ENCODE measurements at regions not wholly inside any gene's neighbourhood (a gene's known extent, or its start where the extent isn't known, plus 50 kb on each side); places are given as distances from the start of the nearest gene placed in this dataset.

GRCh38 chr6:40654828-40655227 is 67.7 kb upstream of the LRFN2 start:
- no peak for DNase-seq (ENCODE audit: low read depth in 2 of 2)
- no peak overlapping the region for H3K4me3 ChIP-seq (replicated peaks in 1 of 2; ENCODE audit: low read depth in 2 of 2, low read length in 2 of 2)
- TF ChIP-seq, protein P1, sequence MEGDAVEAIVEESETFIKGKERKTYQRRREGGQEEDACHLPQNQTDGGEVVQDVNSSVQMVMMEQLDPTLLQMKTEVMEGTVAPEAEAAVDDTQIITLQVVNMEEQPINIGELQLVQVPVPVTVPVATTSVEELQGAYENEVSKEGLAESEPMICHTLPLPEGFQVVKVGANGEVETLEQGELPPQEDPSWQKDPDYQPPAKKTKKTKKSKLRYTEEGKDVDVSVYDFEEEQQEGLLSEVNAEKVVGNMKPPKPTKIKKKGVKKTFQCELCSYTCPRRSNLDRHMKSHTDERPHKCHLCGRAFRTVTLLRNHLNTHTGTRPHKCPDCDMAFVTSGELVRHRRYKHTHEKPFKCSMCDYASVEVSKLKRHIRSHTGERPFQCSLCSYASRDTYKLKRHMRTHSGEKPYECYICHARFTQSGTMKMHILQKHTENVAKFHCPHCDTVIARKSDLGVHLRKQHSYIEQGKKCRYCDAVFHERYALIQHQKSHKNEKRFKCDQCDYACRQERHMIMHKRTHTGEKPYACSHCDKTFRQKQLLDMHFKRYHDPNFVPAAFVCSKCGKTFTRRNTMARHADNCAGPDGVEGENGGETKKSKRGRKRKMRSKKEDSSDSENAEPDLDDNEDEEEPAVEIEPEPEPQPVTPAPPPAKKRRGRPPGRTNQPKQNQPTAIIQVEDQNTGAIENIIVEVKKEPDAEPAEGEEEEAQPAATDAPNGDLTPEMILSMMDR (IDR thresholded peaks at IDR 0.05; ENCODE audit: low read depth, low read length), result no peak

DNA sequence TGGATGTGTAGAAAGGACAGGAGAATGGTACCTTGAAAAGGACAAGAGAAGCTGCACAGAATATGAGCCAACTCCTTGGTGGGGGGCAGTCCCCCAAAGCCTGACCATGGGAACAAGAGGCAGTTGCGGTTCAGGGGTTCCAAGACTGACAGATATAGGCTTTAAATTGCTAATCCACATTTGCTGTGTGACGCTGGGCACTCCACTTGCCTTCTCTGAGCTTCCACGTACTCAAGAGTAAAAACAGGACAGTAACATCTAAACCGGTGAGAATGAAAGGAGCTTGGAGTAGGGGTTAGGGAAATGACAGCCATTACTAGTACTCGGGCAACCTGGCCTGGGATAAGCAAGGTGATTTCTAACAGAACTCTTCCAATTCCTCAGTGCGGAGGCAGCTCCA is 57.9 kb upstream of the LRFN2 start:
- TF ChIP-seq, protein P1 (IDR thresholded peaks at IDR 0.05; ENCODE audit: low read depth, low read length), result no peak
- DNase-seq (ENCODE audit: low read depth in 2 of 2), result no peak
- no peak overlapping the region for H3K4me3 ChIP-seq (replicated peaks in 1 of 2; ENCODE audit: low read depth in 2 of 2, low read length in 2 of 2)

- DNase-seq (ENCODE audit: low read depth in 2 of 2), result no peak
- no peak overlapping the region for H3K4me3 ChIP-seq (replicated peaks in 1 of 2; ENCODE audit: low read depth in 2 of 2, low read length in 2 of 2)
- TF ChIP-seq, protein P1 (IDR thresholded peaks at IDR 0.05; ENCODE audit: low read depth, low read length), result no peak
Observed at GRCh38 chr6:40642837-40643236, 55.7 kb upstream of the LRFN2 start.

DNA sequence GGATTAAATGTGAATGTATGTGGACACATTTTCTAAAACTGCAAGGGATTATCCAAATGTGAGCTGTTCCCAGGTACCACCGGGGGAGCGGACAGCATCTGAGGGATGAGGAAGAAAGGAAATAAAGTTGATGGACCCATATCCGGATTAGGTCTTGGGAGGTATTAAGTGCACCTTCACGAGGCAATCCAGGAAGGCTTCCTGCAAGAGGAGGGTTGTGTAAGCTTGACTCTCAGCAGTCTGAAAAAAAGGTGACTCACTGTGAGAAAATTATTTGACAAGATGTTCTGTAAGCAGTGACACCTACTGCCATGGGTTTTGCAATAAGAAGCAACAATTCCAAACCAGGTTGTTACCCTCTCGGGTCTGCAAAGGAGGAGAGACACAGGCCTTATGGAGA is 55.0 kb upstream of the LRFN2 start:
- TF ChIP-seq, protein P1 (IDR thresholded peaks at IDR 0.05; ENCODE audit: low read depth, low read length), result no peak
- no peak overlapping the region for H3K4me3 ChIP-seq (replicated peaks in 1 of 2; ENCODE audit: low read depth in 2 of 2, low read length in 2 of 2)
- no peak for DNase-seq (ENCODE audit: low read depth in 2 of 2)

DNA sequence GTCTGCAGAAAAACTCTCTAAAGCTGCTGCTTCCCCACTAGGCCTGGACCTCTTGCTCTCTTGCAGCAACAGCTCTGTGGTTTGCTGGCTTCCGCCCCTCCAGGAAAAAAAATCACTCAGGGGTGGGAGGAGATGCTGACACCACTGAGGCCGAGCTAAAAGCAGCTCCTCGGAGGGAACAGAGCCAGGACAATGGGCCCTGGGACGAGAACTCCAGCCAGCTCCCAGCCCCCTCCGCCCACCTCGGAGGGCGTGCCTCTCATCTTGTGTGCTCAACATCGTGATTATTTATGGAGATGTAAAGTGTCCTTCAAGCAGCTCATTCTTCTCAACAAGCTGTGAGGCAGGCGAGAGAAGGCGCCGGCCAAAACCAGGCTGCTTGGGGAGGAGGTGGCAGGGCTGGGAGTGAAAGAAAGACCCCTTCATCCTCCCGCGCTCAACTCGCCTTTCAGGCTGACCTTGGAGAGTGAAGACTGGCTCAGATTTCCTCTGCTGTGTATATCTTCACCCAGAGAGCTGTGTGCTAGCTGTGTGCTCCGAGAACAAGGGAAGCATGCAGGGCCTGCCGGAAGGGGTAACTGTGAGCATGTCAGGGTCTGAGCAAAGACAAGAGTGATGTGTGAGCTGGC is 53.5 kb upstream of the LRFN2 start:
- no peak overlapping the region for H3K4me3 ChIP-seq (replicated peaks in 1 of 2; ENCODE audit: low read depth in 2 of 2, low read length in 2 of 2)
- TF ChIP-seq, protein P1 (IDR thresholded peaks at IDR 0.05; ENCODE audit: low read depth, low read length), result no peak
- DNase-seq (ENCODE audit: low read depth in 2 of 2), result no peak
